Panc1 (cell line): ENCODE measurements at regions not wholly inside any gene's neighbourhood (a gene's known extent, or its start where the extent isn't known, plus 50 kb on each side); places are given as distances from the start of the nearest gene placed in this dataset.
"Not testable (repeated sequence)": the region's sequence is repeated elsewhere in the genome, so short reads cannot be mapped to it uniquely, and the experiment has no call there.

Experiments used
- ATAC-seq: fragments of 200-7000 bp; cut with Tn5 transposase; 2 replicates; pipeline ENCODE4 v1.9.1; 2020; ENCODE audit warnings: mild to moderate bottlenecking, moderate library complexity
- BruUV-seq: library from RNA; stranded (reverse); fragments of 400-500 nt; replicated peaks from 2 replicates; lab custom pipeline; 2021; lab: Mats Ljungman, UMichigan
- CTCF ChIA-PET: fragments of 300-600 bp; sonication (Branson Sonifier 250); formaldehyde crosslinking; loops from one replicate; lab custom pipeline; 2022; ENCODE audit warnings: antibody characterized with exemption; lab: Charles Lee
- POLR2A ChIA-PET: fragments of 300-600 bp; sonication (Branson Sonifier 250); formaldehyde crosslinking; loops from one replicate; lab custom pipeline; 2022; ENCODE audit warnings: antibody characterized with exemption; lab: Charles Lee
- DNase-seq: peaks from one replicate; pipeline ENCODE4 v3.0.0-alpha.2; 2010; ENCODE audit warnings: low read depth, low spot score
- H3K27ac ChIP-seq: 2 replicates; pipeline ENCODE4 v1.5.1; 2011; ENCODE audit warnings: mild to moderate bottlenecking, low read length, inconsistent platforms
- H3K27me3 ChIP-seq: fragments of 200-500 bp; sonication (Bioruptor generic); 2 replicates; pipeline ENCODE4 v1.6.0; 2014; ENCODE audit warnings: low read length, inconsistent platforms; ENCODE audit not compliant: control insufficient read depth, insufficient read depth
- H3K36me3 ChIP-seq: fragments of 200-500 bp; sonication (Bioruptor generic); 2 replicates; pipeline ENCODE4 v1.5.1; 2014; ENCODE audit warnings: inconsistent platforms, mild to moderate bottlenecking, low read length, moderate library complexity; ENCODE audit not compliant: control insufficient read depth, insufficient read depth
- H3K4me1 ChIP-seq: 2 replicates; pipeline ENCODE4 v1.5.1; 2011; ENCODE audit warnings: inconsistent platforms, mild to moderate bottlenecking, low read length, moderate library complexity; ENCODE audit not compliant: control insufficient read depth, insufficient read depth
- H3K4me3 ChIP-seq, 2 experiments: 2 replicates each; pipeline ENCODE4 v1.5.1; 2011 to 2012; ENCODE audit warnings: low read depth in 2 of 2, low read length in 2 of 2, mild to moderate bottlenecking in 2 of 2, inconsistent platforms in 1 of 2, moderate library complexity in 1 of 2
- H3K9me3 ChIP-seq: fragments of 200-500 bp; sonication (Bioruptor generic); 2 replicates; pipeline ENCODE4 v1.5.1; 2014; ENCODE audit warnings: low read depth, mild to moderate bottlenecking, inconsistent platforms, low read length, moderate library complexity; ENCODE audit not compliant: control insufficient read depth, insufficient read depth
- CTCF ChIP-seq: fragments of 450-650 bp; IDR thresholded peaks from 2 replicates; pipeline ENCODE4 v1.5.1; 2017; ENCODE audit warnings: mild to moderate bottlenecking
- POLR2AphosphoS5 ChIP-seq: IDR thresholded peaks from 2 replicates; pipeline ENCODE4 v1.6.1; 2012; ENCODE audit warnings: mild to moderate bottlenecking, low read depth, low read length, moderate library complexity
- REST ChIP-seq, 2 experiments: IDR thresholded peaks; 2 replicates each; pipeline ENCODE4 v1.6.1; 2011 to 2012; ENCODE audit warnings: low read depth in 2 of 2, control low read depth in 1 of 2, low read length in 1 of 2, mild to moderate bottlenecking in 1 of 2, moderate library complexity in 1 of 2; ENCODE audit not compliant: insufficient read depth in 1 of 2
- SIN3A ChIP-seq: IDR thresholded peaks from 2 replicates; pipeline ENCODE4 v1.6.1; 2012; ENCODE audit warnings: low read depth, mild to moderate bottlenecking, low read length, moderate library complexity, borderline replicate concordance; ENCODE audit not compliant: insufficient read depth
- TCF7L2 ChIP-seq: IDR thresholded peaks from 2 replicates; pipeline ENCODE4 v1.6.1; 2011; ENCODE audit warnings: mild to moderate bottlenecking, low read depth, low read length, inconsistent platforms
- in situ Hi-C: cut with HindIII; loops from 2 replicates; pipeline ENCODE4 v1.10.0; 2016; ENCODE audit warnings: low sequenced_read_pairs, low pct_unique_long_range_greater_than_20kb
- intact Hi-C: fragments of 100-400 bp; cut with micrococcal nuclease; formaldehyde crosslinking; loops from one replicate; pipeline ENCODE4 v1.10.0; 2022; ENCODE audit not compliant: unreplicated experiment

GRCh38 chr2:193841384-193842150 is 1646.8 kb upstream of the TMEFF2 start:
- Histone ChIP-seq H3K36me3 (no peaks in the 10 kb centered on the region), H3K27me3 (no peaks in the 10 kb centered on the region), H3K27ac (no peak overlapping the region), H3K4me1 (no peaks in the 10 kb centered on the region), H3K9me3 (no peaks in the 10 kb centered on the region), H3K4me3 (no peak overlapping the region)
- no TSS peak for BruUV-seq
- ChIA-PET POLR2A (no interaction called here), CTCF (no interaction called here)
- intact Hi-C loops, result no loop called here
- TF ChIP-seq TCF7L2, result no peak
- TF ChIP-seq SIN3A, result no peak
- in situ Hi-C loops, result no loop called here
- no peak for ATAC-seq
- DNase-seq, result no peak

GRCh38 chr2:193837111-193837738 is 1642.5 kb upstream of the TMEFF2 start:
- Histone ChIP-seq H3K36me3 (no peaks in the 10 kb centered on the region), H3K27ac (no peak overlapping the region), H3K27me3 (no peaks in the 10 kb centered on the region), H3K4me3 (no peak overlapping the region), H3K4me1 (no peaks in the 10 kb centered on the region), H3K9me3 (no peaks in the 10 kb centered on the region)
- CTCF ChIA-PET, result no interaction called here
- POLR2A ChIA-PET, result no interaction called here
- TF ChIP-seq SIN3A, result no peak
- no peak for TF ChIP-seq POLR2AphosphoS5
- TF ChIP-seq REST (IDR thresholded peaks at IDR 0.05; ENCODE audit: insufficient read depth in 1 of 2, low read depth in 2 of 2, low read length in 1 of 2), result no peak
- no peak for TF ChIP-seq TCF7L2
- no peak for TF ChIP-seq CTCF
- in situ Hi-C loops (no loop called here), intact Hi-C loops (no loop called here)
- DNase-seq (no peak), ATAC-seq (no peak)
- no TSS peak for BruUV-seq

- H3K9me3 ChIP-seq, H3K27ac ChIP-seq, DNase-seq, POLR2A ChIA-PET, BruUV-seq, CTCF ChIA-PET, ATAC-seq, intact Hi-C loops, H3K4me3 ChIP-seq, H3K4me1 ChIP-seq, H3K27me3 ChIP-seq, in situ Hi-C loops, H3K36me3 ChIP-seq: not testable (repeated sequence)
Measured at GRCh38 chr2:193836424-193837006, 1641.8 kb upstream of the TMEFF2 start.

- H3K4me3 ChIP-seq, POLR2A ChIA-PET, H3K9me3 ChIP-seq, H3K4me1 ChIP-seq, DNase-seq, ATAC-seq, H3K27me3 ChIP-seq, H3K27ac ChIP-seq, CTCF ChIA-PET, H3K36me3 ChIP-seq, BruUV-seq, in situ Hi-C loops: not testable (repeated sequence)
- intact Hi-C loops, result loop anchor here (1.0 kb wide), 1 partner anchor 10 kb away; no protein-coding TSS in a partner anchor
Measured at GRCh38 chr2:193833895-193834294, 1639.2 kb upstream of the TMEFF2 start.
